Stimulated activated CD4-positive, alpha-beta T cell treated with anti-CD3 and anti-CD28 coated beads, Interleukin-12 subunit alpha, Interleukin-12 subunit beta, amount 100 ng/mL, for 48 hours (primary cell): ENCODE measurements at regions not wholly inside any gene's neighbourhood (a gene's known extent, or its start where the extent isn't known, plus 50 kb on each side); places are given as distances from the start of the nearest gene placed in this dataset.
"Not testable (repeated sequence)": the region's sequence is repeated elsewhere in the genome, so short reads cannot be mapped to it uniquely, and the experiment has no call there.

Source experiments
- DNase-seq, 3 donors: peaks; one replicate each; pipeline ENCODE4 v3.0.0-alpha.2; 2020; ENCODE audit warnings: low read depth in 2 of 3, low spot score in 1 of 3

DNA sequence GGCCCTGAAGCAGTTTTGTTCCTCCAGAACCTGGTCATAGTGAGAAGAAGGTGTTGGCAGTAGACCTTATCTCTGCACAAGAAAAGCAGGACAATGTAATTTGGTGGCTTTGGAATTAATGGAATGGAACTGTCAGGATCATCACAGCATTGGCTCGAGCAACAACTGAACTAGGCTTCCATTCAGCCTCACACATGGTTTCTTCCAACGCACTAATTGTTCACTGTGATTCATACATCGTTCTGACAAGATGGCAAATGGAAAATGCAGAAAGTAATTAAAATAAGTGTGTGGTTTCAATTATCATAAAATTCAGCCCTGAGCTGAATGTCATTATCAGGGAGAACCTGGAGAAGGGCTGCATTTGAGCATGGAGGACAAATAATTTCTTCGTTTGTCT lies 80.6 kb downstream of the MFSD1 start:
- DNase-seq, result no peak

DNA sequence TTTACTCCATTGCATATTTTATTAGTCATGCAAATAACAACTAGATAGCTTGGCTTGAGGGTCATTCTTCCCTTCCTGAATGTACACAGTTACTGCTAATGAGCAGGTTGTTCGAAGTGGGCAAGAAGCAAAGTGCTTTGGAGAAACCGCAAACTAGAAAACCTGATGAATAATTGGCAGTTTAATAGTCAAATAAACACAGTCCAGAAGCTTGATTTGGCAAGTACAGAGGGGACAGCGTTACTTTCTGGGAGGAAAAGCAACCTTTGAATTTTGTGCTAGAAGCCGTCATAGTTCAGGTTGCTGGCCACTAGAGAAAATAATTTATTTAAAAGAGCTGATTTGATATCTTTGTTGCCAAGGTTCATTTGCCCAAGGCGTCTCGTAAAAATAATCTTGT lies 94.9 kb downstream of the MFSD1 start:
- no peak for DNase-seq

DNA sequence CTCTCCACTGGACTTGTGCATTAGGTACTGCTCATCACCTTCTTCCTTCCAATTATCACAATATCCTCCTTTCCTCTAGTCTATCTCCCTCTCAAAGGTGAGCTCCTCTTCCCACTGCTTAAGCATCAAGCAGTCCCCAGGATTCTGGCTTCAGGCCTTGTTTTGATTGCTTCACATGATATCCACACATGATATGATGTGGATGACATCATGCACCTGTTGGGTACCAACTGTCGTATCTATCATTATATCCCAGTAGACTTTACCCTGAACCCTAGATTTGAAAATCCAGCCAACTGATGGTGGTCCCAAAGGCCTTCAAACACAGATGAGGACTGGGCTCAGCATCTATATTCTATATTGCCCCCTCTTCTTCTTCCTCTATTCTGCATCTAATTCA lies 104.9 kb downstream of the MFSD1 start:
- DNase-seq, result no peak

DNA sequence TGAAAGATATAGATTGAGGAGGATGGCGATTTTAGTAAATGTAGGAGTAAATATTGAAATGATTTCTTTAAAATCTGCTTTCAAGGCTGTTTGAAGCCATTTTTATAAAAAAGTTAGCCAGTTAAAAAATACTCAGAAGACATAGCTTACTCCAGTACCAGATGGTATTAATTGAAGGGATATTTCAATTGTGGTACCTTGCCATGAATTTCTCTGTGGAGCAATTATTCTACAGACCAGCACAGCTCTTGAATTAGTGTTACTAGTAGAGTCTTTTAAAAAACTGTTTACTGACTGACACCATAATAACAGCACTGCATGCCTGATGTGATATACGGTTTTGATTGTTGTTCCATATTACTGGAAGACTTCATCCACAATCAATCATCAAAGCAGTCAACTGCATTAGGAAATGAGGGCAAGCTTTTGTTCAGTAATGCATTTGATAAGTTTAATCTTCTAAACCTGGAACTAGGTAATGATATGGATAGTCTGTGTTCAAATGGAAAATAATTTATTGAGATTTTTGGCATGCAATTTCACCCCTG lies 106.4 kb downstream of the MFSD1 start:
- no peak for DNase-seq

DNA sequence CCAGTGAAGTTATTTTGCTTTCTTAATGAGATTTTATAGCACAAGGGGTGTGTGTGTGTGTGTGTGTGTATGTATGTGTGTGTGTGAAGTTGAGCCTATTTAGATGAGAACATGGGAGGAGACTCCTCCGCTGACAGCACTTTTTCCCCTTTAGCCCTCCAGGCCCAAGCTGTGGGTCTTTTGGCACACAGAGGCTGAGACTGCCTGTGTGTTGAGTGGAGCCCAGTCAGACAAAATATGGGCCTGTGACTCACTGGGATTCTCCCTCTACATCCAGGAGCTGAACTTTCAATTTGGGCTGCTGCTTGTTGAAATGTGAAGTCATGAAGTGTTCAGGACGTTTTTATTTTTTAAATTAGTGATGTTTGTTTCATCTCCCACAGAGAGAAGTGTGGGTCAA lies 108.0 kb downstream of the MFSD1 start:
- DNase-seq, result no peak

DNA sequence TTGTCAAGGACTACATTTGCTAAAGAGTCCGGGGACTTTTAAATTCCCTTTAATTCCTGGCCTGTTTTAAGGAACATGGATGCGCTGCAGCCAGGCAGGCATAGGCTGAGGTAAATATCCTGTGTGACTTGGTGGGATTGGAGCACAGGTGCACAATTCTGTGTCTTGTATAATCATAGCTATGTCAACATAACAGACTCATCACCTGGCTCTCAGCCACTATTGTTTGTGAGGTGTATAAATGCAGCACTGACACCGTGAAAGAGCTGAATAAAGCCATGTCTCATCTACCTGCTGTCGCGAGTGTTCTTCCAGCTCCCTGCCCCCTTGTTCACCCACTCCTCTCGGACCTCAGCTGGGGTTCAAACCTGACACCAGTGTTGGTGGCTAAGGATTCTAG lies 109.7 kb downstream of the MFSD1 start:
- no peak for DNase-seq

DNA sequence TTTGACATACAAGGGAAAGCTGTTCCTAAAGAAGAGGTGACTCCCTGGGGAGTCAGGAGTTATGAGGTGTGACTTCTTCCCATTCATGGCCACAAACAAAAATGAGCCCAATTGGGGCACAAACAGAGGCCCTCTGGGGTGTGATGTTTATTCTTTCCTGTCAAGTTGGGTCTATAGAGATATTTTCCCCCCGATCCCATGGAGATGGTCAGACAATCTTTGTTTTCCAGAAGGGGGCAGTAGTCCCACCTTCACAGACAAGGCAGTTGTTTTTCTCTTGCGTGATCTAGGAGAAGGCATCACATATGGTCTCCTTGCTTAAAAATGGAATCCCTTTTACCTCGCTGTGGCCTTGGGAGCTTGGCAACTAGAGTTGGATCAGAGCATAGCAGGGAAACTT lies 110.3 kb downstream of the MFSD1 start:
- no peak for DNase-seq

DNA sequence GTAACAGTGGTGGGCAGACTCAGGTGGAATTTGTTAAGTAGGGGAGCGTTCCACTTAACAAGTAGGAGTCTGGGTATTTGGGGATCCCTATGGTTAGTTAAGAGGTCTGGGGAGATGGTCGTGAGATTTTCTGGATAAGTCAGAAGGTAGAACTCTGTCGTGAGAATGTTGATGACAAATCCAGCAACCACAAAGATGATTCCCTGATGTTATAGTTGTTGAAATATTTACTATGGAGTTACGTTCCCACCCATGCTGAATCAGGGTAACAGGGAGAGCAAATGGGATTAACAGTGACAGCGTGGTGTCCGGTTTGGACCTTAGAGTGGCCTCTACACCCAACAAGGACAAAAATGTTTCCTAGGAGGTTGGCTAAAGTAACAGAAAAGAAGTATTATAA lies 110.8 kb downstream of the MFSD1 start:
- no peak for DNase-seq

DNA sequence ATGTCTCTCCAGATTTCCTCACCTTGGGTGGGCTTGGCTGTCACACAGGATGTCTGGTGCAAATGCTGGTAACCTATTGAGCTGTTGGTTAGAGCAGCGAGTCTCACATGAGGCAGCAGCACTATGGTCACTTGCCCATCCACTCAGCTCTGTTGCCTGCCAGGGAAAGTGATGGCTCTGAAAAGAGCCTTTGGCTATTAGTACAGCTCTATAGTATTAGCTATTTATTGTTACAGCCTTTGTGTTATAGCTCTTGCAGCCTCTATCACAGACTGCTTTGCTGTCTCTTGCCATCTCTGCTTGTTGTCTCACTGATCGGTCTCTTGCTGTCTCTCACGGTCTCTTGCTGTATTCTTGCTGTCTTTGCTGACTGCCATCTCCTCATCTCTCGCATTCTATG lies 114.3 kb downstream of the MFSD1 start:
- no peak for DNase-seq

DNA sequence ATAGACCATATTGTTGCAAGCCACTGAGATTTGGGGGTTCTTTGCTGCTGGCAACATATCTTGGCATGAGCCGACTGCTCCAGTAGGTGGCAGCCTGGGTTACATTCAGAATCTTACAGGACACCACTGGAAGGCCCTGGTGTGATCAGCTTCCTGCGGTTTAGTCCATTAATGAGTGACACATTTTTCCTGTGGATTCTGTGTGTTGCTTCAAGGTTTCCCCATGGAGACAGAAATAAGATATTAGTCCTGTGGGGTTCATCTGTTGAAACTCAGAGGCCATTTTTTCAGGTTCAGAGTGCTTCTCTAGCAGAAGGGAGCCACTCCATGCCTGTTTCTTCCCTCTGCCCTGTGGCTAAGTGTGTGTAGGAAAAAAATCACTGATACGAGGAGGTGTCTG lies 116.2 kb downstream of the MFSD1 start:
- peak in 1 of 3 donors; percentile 1 for DNase-seq

DNA sequence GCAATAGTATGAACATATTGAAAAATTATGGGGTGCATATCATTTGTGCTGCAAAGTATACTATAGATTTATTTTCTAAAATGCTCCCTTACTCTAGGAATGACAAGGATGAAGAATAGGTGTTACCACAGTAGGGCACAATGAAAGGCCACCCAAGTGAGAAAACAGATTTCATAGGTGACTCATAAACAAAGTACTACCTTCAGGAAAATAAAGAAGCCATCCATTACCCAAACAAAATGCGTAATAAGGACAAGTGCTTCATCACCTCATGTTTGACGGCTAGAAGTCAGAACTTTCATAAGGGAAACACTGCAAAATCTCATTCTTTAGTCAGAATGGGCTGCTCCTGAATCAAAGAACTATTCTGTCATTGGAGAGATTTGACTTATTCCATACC lies 116.6 kb downstream of the MFSD1 start:
- no peak for DNase-seq

DNA sequence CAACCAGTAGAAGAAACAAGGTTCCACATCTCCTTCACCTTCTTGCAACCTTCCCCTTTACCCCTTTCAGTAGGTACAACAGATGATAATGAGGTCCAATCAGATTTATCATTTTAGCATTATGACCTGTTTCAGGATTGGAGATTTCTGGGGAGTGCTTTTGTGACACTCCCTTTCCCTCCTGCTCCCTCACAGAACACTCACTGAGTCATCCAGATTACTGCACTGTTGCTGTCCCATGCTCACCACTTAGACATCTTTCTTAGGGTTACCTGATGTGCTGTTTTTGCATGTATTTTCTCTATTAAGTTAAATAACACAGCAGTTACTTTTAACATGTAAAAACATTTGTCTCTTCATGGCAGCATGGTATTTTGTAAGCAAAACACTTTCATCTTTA lies 118.5 kb downstream of the MFSD1 start:
- no peak for DNase-seq

DNA sequence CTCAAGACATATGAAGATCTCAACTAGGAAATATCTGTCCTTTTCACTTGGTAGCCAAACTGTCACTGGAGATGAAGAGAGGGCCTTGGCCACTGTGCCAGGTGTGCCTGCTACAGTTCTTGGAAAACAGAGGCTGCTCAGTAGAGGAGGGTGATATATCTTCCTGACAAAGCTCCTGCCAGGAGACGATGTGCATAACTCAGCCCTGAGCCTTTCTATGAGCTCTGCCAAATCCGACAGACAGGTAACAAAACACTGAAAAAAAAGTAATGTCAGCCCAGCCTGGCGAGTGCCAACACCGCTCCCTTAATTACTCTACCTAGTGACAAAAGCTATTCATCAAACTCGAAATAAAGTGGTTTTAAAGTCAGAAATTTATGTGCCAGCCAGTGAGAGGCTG lies 123.2 kb downstream of the MFSD1 start:
- no peak for DNase-seq

DNA sequence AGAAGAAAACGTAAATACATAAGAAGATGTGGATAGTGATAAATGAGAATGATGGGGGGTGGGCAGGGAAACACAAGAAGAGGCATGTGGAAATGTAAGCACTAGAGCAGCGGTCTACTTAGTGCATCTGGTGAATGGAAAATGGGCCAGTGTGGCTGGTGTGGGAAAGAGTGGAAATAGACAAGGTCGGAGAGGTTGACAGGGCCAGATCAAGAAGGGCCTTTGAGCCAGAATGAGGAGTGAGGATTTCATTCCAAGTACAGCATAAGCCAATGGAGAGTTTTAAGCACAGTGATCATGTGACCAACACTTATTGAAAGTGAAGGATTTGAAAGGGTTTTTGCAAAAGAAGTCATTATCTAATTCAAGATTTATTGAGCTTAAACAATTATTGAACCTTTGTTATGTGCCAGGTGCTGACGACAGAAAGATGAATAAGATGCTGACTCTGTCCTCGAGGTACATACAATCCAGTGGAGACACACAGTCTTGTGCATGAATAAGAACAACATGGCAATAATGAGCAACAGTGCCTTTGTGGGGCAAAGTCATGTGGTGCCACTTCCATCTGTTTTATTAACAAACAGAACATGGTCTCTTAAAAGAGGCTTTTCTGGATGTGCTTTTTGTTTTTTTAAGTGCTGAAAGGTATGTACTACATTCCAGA lies 124.1 kb downstream of the MFSD1 start:
- DNase-seq, result no peak

DNA sequence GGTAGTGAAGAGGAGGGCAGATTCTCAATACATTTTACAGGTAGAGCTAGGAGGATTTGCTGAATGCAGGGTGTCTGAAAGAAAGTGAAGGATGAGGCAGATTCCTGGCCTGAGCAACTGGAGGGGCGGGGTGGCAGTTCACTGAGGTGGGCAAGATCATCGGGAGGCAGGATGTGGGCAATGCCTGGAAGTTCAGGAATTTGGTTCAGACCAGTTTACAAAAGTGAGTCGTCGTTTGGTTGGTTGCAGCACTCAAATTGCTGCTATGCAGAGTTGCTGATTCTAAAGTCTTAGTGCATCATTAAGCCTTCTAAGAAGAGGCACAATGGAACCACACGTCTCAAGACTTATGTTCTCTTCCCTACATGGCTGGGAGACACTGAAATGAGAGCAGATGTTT lies 134.0 kb downstream of the MFSD1 start:
- DNase-seq, result no peak

DNA sequence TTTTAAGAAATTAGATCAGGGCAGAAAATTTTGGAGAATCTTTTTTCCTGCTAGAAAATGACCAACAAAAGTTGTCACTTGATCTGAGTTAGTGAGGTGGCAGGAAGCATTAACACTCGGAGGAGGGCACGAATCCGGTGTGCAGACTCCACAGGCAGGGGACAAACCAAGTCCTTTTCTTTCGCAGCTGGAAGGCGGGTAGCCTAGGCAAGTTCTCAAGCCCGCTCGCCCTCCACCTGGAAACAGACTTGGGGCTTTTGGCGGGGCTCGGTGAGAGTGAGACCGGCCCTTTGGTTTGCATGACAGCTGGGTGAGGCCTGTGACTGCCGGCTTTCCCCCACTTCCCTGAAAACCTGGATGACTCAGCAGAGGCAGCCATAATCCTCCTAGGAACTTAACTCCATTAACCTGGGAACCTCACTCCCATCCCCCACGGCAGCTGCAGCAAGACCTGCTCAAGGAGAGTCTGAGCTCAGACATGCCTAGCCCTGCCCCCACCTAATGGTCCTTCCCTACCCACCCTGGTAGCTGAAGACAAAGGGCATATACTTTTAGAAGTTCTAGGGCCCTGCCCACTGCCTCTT lies 134.8 kb downstream of the MFSD1 start:
- DNase-seq, result no peak

DNA sequence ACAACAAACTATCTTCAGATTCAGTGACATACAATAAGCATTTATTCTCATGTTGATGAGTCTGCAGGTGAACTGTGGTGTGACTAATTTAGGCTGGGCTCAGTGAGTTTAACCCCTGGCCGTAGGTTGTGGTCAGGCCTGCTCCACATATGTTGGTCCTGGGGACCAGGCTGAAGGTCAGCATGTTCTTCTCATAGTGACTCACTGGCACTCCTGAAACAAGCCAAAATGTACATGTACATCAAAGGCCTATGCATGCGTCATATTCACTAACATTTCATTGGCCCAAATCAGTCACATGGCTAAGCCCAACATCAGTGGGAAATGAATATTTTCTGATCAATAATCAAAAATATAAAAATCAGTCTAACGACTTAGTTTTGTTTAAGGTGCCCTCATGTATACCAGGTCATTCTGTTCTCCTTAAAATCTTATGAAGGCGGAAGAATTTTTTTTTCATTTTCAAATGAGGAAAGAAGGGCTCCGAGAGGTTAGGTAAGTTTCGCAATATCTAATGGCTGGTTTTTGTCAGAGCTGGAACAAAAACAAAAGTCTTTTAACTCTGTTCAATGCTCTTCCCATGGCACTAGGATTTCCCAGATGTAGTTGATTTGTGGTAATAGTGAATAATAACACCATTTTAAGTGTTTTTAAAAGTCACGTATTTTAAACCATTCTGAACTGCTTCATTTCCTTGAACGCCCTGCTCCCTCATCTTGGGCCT lies 148.5 kb downstream of the MFSD1 start:
- no peak for DNase-seq

DNA sequence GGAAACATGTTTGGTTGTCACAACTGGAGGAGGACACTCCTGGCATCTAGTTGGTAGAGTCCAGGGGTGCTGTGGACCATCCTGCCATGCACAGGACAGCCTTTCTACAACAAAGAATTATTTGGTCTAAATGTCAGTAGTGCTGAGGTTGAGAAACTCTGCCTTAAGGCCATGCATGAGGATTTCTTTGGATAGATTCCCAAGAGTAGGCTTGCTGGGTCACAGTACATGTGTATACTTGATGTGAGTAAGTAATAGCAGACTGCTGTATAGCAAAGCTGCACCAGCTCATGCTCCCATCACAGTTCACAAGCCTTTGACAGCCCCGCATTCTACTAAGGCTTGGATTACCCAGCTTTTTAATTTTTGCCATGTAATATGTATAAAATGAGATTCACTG lies 151.3 kb downstream of the MFSD1 start:
- no peak for DNase-seq

DNA sequence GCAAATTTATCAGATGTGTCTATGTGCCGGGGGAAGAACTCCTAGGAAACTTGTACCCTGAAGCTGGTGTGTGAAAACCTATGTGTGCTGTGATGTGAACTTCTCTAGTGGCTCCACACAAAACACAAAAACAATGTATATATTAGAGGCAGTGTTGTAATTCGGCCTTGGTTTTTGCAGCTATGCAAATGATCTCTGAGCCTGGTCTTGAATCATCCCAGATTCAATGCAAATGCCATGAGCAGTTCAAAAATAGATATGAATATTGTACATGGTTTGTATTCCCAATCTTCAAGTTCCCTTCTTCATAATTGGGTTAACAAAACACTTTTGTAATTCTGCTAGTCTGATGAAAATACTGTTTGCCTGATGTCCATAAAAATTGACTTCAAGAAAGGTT lies 152.6 kb downstream of the MFSD1 start:
- no peak for DNase-seq

DNA sequence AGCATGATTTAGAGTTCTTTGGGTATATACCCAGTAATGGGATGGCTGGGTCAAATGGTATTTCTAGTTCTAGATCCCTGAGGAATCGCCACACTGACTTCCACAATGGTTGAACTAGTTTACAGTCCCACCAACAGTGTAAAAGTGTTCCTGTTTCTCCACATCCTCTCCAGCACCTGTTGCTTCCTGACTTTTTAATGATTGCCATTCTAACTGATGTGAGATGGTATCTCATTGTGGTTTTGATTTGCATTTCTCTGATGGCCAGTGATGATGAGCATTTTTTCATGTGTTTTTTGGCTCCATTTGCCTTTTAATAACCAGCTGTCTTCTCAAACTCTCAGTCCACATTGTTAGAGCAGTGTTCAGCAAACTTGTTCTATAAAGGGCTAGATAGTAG lies 155.9 kb downstream of the MFSD1 start:
- not testable (repeated sequence) for DNase-seq

DNA sequence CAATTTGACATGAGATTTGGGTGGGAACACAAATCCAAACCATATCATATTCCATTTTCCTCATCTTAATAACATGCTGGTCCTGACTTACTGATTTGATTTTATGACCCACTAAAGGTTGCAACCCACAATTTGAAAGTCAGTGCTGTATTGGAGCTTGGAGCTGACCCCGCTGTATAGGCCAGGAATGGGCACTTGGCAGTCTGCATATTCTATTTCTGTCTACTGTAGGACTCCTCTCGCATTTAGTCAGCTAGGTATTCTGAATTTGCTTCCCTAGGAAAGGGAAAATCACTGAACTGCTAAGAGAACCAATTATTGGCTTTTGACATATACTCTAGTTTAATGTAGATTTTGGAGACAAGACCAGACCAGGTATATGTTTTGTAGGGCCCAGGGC lies 157.0 kb downstream of the MFSD1 start:
- no peak for DNase-seq

DNA sequence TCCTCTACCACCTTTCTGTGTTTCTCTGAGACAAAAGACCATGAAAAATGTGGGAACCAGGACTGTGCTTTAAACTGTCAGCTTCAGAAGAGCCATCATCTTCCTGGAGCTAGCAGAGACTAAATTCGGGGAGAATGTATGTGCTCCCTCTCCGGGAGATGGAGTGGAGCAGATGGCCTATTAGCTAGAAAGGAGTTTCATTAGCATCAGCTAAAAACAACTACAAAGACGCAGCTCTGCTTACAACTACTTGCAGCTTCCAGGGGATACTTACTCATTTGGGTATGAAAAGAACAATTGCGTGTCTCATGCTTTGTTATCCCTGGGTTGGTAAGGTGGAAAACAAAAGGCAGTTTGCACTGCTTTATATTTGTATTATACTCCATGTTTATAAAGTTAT lies 159.6 kb downstream of the MFSD1 start:
- no peak for DNase-seq

DNA sequence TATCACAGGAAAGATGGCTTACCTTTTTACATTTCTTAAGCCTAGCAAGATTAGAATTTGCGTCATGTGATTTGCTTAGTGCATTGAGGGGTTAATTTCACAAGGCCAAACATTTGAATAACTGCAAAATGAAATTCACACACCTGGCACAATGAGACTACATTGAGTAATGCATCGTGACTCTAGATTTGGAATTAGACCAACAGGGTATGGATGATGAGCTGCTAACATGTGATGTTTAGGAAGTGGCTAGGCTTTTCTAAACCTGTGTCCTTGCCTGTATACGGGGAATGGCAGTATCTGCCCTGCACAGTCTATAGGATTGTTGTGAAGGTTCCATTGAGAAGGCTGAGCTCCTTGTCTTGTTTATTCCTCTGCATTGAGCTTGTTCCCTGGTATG lies 160.1 kb downstream of the MFSD1 start:
- no peak for DNase-seq
